ENCODE measurements at regions not wholly inside any gene's neighbourhood (a gene's known extent, or its start where the extent isn't known, plus 50 kb on each side); places are given as distances from the start of the nearest gene placed in this dataset.

- no TSS peak for BruUV-seq (replicated peaks)
- ChIA-PET POLR2A (no interaction called here), CTCF (no interaction called here)
- no peaks in the 10 kb centered on the region for H3K36me3 ChIP-seq (ENCODE audit: control insufficient read depth, insufficient read depth, low read length)
- no peak overlapping the region for H3K4me3 ChIP-seq (ENCODE audit: low read depth in 2 of 2, low read length in 2 of 2)
- ATAC-seq, result no peak
- in situ Hi-C loops (cut with HindIII; ENCODE audit: low pct_unique_long_range_greater_than_20kb, low sequenced_read_pairs) (no loop called here), intact Hi-C loops (cut with micrococcal nuclease; ENCODE audit: unreplicated experiment) (no loop called here)
- H3K27ac ChIP-seq (ENCODE audit: low read length), result no peak overlapping the region
- no peaks in the 10 kb centered on the region for H3K9me3 ChIP-seq (ENCODE audit: control insufficient read depth, insufficient read depth, low read depth, low read length)
- H3K4me1 ChIP-seq (ENCODE audit: control insufficient read depth, insufficient read depth, low read length), result no peaks in the 10 kb centered on the region
- DNase-seq (ENCODE audit: low read depth, low spot score), result no peak
- H3K27me3 ChIP-seq (ENCODE audit: control insufficient read depth, insufficient read depth, low read length), result no peaks in the 10 kb centered on the region
- no peak for TF ChIP-seq REST (IDR thresholded peaks at IDR 0.05; ENCODE audit: insufficient read depth in 1 of 2, low read depth in 2 of 2, low read length in 1 of 2)
- TF ChIP-seq CTCF (IDR thresholded peaks at IDR 0.05), result no peak
- TF ChIP-seq POLR2AphosphoS5 (IDR thresholded peaks at IDR 0.05; ENCODE audit: low read depth, low read length), result no peak
- TF ChIP-seq TCF7L2 (IDR thresholded peaks at IDR 0.05; ENCODE audit: low read depth, low read length), result no peak
- TF ChIP-seq SIN3A (IDR thresholded peaks at IDR 0.05; ENCODE audit: borderline replicate concordance, insufficient read depth, low read depth, low read length), result no peak
Measured at GRCh38 chr2:21332993-21333625, 209.3 kb downstream of the TDRD15 start.

- in situ Hi-C loops (cut with HindIII; ENCODE audit: low pct_unique_long_range_greater_than_20kb, low sequenced_read_pairs), result no loop called here
- POLR2A ChIA-PET, result no interaction called here
Measured at GRCh38 chr2:21333684-21334083, 209.9 kb downstream of the TDRD15 start.

More at GRCh38 chr2:21333684-21334083, 209.9 kb downstream of the TDRD15 start:
- DNase-seq (ENCODE audit: low read depth, low spot score) (no peak), ATAC-seq (no peak)
- TF ChIP-seq REST (IDR thresholded peaks at IDR 0.05; ENCODE audit: insufficient read depth in 1 of 2, low read depth in 2 of 2, low read length in 1 of 2), result no peak
- H3K27me3 ChIP-seq (ENCODE audit: control insufficient read depth, insufficient read depth, low read length), result no peaks in the 10 kb centered on the region
- no peaks in the 10 kb centered on the region for H3K4me1 ChIP-seq (ENCODE audit: control insufficient read depth, insufficient read depth, low read length)
- intact Hi-C loops (cut with micrococcal nuclease; ENCODE audit: unreplicated experiment), result no loop called here
- no peak overlapping the region for H3K27ac ChIP-seq (ENCODE audit: low read length)
- no TSS peak for BruUV-seq (replicated peaks)
- H3K36me3 ChIP-seq (ENCODE audit: control insufficient read depth, insufficient read depth, low read length), result no peaks in the 10 kb centered on the region
- H3K4me3 ChIP-seq (ENCODE audit: low read depth in 2 of 2, low read length in 2 of 2), result no peak overlapping the region
- CTCF ChIA-PET, result no interaction called here
- no peaks in the 10 kb centered on the region for H3K9me3 ChIP-seq (ENCODE audit: control insufficient read depth, insufficient read depth, low read depth, low read length)

Data from Panc1 (cell line).